Forelimb muscle (tissue), 1 donor: ENCODE measurements at regions not wholly inside any gene's neighbourhood (a gene's known extent, or its start where the extent isn't known, plus 50 kb on each side); places are given as distances from the start of the nearest gene placed in this dataset.
"Not testable (repeated sequence)": the region's sequence is repeated elsewhere in the genome, so short reads cannot be mapped to it uniquely, and the experiment has no call there.

Experiments used
- DNase-seq: peaks from one replicate; pipeline ENCODE4 v3.0.0-alpha.2; 2013; ENCODE audit warnings: low read depth

DNA sequence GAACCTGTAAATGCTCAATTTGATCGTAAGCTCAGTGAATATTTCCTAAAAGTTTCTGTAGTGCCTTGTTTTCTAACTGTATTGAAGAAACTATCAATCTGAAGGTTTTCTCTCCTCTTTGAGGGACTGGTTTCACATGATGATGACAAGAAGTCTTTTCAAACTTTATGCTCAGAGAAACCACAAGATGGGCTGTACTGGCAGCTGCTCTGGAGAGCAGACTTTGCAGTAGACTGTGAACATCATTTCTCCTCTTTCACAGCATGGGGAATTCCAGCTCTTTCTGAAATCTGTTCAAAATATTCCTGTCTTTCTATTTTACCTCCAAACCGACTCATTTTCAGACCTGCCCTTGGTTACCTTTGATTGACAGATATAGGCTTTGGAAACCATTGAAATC, 194.4 kb downstream of the IZUMO3 start:
- no peak for DNase-seq

DNA sequence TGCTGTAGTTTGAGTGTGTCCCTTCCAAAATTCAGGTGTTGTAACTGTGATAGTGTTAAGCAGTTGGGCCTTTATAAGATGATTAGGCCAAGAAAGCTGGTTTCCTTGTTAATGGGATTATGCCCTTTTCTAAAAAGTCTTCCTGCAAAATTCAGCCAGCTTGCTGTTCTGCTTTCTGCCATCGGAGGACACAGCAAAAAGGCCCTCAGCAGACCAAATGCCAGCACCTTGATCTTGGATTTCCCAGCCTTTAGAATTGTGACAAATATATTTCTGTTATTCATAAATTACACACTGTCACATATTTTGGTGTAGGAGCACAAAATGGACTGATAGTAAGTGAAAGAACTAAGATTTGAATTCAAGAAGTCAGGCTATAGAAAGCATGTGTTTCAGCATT, 203.2 kb downstream of the IZUMO3 start:
- no peak for DNase-seq

DNA sequence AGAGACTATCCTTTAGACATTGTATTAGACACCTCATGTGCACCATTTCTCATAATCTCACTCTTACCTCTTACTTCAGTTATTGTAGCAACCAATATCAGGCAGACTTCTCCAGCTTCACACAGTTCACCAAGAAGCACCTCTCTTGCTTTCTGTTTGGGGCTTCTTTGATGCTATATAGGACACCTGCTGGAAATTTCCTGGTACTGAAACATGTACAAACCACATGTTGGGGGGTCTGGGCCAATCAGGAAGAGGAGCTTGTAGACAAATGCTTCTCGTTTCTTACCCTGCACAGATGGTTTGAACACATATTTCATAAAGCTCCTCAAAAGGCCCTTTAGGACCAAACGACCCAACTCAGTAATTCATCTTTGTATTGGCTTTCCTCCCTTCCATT, 212.1 kb downstream of the IZUMO3 start:
- DNase-seq, result no peak

DNA sequence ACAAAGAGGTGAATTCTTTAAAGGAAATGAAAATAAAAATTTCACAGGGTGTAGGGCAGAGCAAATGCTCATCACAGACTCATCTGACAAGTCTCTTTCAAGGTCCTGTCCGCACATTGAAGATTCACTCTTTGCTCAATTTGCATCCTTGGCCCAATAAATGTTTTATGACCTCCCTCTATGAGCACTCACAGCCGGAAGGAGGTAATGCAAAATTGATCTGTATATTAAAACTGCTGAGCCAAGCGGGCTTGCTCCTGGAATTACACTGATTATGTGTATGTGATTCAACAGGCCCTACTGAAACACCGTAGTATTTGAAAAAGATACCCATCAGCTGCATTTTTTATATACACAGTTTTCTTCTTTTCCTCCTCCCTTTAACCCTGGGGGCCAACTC, 246.8 kb downstream of the IZUMO3 start:
- no peak for DNase-seq

DNA sequence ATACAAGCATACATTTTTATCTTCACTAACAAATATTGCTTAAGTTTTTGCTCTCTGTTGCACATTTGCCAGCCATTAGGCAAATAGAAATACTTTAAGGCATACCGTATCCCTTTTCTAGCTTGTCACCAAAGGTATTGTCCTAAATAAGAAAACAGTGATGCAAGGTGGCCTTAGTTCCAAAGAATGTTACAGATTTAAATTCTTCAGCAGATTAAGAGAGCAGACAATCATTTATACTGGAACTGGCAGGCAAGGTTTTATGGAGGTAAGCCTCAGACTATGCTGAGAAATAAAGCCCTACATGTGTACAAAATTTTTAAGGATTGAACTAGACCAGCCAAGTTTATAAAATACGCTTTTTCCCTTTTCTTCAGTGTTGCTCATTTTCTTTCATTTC, 247.8 kb downstream of the IZUMO3 start:
- no peak for DNase-seq

DNA sequence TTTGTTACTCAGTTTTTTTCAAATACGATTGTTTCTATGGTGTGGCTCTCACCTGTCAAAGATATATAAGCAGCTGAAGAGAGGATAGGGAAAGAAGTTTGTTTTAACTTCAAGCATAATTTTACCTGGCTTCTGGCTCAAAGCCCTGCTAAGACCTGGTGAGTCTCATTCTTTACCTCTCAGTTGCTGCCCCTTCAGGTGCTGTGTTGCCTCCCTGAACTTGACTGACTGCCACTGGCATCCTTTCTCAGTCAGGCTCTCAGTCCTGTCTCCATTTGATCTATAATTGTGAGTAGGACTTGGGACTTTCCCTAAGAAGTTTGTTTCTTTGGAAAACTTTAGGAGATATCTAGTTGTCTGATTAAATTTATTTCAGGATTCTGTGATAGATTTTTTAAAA, 249.6 kb downstream of the IZUMO3 start:
- no peak for DNase-seq

DNA sequence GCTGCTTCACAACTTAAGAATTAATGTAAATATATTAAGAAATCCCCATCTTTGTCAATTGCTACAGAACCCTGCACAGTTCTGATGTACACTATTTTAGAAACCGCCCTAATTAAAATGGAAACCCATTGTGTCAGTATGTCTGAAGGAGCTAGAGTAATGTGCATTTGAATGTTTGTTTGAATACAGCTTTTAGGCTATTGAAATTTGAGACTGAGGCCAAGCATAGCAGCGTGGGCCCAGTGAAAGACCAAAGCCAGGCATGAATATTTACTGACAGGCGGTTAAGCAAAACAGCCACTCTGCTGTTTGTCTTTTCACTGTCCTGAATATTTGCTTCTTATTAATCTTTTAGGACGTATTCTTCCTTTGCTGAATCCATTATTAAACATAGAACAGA, 252.3 kb downstream of the IZUMO3 start:
- DNase-seq, result no peak

DNA sequence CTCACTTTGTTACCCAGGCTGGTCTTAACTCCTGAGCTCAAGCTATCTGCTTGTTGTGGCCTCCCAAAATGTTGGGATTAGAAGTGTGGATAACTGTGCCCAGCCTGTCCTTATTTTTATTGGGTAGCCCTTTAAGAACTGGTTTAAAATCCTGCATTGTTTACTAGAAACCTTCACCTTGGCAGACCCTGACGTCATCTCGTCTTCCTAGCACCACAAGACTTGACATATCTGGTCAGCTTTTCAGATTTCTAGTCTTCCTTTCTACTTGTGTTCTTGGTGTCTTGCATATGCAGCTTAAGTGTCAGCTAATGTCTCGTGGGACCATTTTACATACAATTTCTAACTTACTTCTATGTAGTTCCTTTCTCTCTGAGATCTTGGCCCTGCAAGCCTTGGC, 258.9 kb downstream of the IZUMO3 start:
- DNase-seq, result no peak

DNA sequence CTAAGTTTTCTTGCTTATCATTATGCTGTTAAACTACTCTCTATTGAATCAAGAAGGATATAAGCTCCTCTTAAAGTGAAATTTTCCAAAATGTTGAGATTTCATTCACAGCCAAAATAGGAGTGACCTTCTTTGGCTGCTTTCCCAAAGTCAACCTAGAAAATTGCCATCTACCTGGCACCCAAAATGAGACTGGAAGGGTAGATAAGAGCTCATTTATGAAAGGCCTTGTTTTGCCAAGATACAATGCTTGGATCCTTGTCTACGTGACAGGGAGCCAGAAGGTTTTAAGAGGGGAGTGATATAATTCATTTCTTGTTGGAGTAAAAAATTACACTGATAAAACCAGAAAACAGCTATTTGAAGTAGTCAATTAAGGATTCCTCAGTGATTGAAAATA, 287.1 kb downstream of the IZUMO3 start:
- no peak for DNase-seq

DNA sequence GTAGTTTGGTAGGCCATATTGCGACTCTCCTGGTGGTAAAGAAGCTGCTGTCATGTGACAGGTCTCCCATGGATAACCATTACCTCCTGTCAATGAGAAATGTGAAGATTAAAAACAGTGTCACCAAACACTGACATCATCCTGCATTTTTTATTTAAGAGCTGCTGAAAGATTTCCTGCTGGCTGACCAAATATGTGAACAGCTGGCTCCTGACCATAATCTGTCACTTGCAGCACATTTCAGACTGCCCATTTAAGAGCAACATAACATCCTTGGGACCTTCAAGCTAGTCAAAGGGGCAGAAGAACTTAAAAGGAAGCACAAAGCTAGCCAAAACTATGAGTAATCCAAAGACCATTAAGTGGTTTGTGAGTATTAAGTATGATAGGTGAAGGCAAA, 288.0 kb downstream of the IZUMO3 start:
- DNase-seq, result no peak

DNA sequence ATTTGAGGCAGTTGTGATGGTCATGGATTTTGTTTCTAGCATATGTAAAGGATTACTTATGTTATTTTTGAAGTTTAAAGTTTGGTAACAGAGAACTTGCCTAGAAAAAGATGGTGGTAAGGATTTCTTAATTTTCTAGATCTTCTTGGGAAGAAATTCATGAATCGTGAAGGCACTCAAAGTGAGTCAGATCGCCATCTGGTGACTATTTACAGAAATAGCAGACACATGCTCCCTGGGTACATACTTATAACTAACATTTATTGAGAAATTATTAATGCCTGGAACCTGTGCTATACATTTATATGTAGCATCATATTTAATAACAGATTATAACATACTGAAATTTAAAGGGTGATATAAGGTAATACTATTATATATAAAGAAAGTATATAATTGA, 299.7 kb downstream of the IZUMO3 start:
- DNase-seq, result no peak

DNA sequence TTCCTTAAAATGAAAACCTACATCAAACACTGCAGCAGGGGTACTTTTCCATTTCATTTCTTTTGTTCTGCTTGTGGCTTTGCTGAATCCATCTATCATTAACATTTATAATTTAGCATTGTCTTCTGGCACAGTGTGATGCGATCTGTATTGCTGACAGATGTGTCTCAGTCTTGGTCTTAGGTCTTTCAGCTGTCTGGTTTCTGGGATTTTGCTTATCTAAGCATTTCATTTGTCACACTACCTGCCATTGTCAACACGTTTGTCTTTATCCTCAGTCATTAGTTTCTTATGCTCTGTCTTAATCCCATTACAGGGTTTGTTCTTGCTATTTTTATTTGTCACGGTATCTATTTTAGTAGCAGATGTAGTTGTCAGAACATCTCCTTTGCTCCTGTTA, 303.1 kb downstream of the IZUMO3 start:
- DNase-seq, result no peak

DNA sequence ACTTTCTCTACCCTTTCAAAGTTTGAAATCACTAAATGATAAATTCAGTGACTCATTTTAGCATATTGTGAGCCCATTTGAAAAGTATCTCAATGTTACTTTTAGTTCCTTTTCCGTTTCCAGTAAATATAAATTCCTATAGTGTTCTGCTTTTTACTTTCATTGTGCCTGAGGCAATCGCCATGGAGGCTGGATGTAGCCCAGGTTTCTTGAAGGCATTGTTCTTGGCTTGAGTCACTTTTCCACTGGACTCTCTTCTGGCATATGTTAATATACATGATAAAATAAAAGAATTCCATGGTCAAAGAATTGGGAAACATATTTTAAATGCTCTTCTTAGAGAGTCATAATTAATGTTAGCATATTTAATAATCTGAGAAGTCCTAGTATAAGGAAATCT, 327.0 kb downstream of the IZUMO3 start:
- no peak for DNase-seq

DNA sequence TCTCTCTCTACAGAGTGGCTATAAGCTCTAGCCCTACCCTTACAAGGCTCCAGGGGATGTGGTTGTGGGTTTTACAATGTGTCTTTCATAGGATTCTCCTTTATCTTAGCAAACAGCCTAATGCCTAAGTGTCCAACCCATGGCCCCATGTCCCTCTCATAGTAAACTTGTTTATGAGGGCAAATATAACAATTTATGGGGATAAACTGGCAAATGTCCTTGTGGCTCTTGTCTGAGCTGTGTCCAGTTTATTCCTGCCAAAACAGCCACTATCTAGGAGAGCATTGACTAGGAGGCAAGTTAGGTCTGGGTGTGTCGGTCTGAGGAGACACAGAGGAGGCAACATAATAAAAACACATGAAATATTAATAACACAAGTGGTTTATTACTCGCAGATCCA, 335.1 kb downstream of the IZUMO3 start:
- DNase-seq, result no peak

DNA sequence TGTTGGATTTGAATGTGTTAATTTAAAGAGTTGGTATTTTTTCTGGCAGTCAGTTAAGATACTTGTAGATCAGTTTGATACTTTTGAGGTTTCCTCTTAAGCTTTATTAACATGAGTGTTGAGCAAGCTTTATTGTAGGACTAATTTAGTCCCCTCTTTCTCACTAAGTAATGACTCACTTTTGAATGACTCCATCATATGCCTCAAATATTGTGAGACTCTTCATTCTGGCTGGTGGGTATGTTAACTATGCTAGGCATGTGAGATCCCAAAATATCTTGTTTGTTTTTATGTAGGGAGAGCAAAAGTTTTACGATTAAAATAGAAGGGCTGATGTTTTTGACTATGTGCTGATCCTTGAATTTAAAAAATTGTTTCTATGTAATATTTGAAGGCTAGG, 355.7 kb downstream of the IZUMO3 start:
- DNase-seq, result no peak

DNA sequence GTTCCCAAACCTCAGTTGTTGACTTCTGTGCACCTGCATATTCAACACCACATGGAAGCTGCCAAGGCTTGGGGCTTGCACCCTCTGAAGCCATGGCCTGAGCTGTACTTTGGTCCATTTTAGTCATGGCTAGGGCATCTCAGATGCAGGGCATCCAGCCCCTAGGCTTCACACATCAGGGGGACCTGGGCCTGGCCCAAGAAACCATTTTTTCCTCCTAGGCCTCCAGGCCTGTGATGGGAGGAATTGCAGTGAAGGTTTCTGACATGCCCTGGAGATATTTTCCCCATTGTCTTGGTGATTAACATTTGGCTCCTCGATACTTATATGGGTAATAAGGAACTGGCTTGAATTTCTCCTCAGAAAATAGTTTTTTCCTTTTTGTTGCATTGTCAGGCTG, 354.5 kb upstream of the ELAVL2 start:
- DNase-seq, result not testable (repeated sequence)

DNA sequence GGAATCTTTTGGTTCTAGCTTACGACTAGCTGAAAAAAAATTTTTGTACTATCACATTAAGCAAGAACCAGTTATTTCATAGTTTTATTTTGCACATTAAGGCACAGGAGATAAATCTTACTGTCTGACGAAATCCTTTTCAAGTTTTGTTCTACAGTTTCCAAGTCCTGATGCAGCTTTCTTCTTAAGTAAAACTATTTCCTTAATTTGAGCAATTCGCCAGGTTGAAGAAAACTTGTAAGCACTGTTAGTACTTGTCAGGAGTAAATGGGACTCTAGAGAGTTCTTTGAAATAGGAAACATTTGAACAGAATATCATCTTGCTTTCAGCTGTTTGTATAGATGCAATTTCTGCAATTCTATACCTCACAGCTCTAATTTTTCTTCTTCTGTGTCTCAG, 318.8 kb upstream of the ELAVL2 start:
- no peak for DNase-seq

DNA sequence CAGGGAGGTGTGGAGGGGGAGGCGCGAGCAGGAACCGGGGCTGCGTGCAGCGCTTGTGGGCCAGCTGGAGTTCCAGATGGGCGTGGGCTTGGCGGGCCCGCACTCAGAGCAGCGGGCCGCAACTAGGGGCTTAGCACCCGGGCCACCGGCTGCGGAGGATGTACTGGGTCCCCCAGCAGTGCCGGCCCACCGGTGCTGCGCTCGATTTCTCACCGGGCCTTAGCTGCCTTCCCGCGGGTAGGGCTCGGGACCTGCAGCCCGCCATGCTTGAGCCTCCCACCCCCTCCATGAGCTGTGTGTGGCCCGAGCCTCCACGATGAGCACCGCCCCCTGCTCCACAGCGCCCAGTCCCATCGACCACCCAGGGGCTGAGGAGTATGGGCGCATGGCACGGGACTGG, 309.0 kb upstream of the ELAVL2 start:
- not testable (repeated sequence) for DNase-seq

DNA sequence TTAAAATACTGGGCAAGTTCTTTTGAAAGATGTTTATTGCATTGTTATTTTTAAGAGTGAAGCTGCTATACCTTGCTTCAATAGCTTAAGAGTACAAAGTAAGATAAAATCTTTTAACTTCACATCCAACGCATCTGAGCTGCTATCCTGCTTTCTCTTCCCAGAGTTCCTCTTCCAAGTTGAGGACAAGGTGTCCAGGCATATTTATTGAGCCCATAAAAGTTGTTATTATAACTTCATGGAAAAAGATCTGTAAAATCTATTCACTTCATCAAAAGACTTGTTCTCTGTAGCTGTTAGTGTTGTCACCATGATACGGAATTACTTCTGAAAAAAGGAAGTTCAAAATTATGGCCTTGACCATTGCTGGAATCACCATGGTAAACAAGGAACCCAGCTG, 306.2 kb upstream of the ELAVL2 start:
- DNase-seq, result no peak

DNA sequence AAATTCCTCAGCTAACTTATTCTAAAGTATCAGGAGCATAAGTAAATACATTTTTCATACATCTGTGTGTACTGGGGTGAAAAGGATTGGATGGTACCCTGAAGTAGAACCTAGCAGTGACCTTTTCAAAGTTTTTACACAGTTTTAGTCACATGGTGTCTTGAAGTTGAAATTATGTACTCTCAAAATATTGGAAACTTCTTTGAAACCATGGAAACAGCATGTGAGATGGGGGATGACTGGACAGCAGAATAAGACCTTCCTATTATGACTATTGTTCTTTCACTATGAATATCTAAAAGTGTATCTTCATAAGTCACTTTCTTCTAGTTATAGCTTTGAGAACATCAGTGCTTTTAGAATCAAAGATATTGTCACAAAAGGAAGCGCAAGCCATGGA, 301.5 kb upstream of the ELAVL2 start:
- no peak for DNase-seq

DNA sequence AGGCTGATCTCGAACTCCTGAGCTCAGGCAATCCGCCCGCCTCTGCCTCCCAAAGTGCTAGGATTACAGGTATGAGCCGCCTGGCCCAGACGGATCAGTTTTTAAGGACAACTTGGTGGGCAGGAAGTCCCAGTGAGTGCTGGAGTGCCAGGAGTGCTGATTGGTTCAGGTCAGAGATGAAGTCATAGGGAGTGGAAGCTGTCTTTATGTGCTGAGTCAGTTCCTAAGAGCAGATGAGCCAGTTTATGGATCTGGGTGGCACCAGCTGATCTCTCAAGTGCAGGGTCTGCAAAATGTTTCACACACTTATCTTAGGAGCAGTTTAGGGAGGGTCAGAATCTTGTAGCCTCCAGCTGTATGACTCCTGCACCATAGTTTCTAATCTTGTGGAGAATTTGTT, 292.1 kb upstream of the ELAVL2 start:
- DNase-seq, result no peak

DNA sequence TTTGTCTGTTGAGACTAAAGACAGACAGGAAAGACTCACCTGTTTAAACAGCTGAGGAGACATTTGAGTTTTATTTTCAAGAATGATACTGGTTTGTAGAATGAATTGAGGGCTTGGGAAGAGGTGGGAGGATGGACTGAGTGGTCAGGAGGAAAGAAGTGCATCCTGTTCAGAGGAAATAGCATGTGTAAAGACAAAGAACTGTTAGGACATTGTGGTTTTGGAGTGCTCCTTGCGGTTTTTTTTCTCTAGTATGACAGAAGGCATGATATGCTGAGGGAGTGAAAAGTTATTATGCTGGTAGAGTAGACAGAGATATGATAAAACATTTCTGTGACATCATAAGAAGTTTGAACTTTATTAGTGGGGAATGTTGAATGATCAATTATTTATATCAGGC, 270.7 kb upstream of the ELAVL2 start:
- no peak for DNase-seq

DNA sequence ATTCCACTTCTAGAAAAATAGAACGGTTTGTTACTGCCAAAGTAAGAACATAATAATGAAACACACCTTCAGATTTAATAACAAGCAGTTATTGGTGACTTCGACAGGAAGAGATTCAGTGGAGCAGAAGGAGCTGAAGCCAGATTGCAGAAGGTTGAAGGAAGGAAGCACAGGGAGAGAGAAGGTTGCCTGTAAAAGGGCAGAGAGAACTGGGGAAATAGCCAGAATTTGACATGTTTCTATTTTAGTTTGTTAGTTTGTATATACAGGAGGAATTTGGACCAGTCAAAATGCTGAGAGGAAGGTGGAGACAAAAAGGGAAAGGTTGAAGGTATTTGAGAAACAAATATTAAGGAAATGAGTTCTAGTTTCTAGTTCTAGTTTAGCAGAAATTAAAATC, 269.2 kb upstream of the ELAVL2 start:
- no peak for DNase-seq

DNA sequence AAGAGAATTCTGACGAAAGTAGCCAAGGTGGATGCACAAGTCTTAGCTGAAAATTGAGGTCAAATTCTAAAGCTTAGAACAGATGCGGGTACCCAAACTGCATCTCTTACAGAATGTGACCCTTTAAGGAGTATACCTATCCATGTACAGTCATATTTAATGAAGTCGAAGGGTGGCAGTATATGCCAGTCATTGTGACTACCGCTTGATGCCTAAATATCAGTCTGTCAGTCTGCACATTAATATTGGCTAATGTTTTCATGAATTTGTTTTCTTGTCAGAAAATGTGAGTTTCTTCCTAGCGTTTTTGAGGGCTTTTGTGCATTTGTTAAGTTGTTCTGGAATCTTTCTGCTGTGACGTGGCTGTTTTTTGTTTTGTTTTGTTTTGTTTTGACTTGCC, 264.5 kb upstream of the ELAVL2 start:
- no peak for DNase-seq

DNA sequence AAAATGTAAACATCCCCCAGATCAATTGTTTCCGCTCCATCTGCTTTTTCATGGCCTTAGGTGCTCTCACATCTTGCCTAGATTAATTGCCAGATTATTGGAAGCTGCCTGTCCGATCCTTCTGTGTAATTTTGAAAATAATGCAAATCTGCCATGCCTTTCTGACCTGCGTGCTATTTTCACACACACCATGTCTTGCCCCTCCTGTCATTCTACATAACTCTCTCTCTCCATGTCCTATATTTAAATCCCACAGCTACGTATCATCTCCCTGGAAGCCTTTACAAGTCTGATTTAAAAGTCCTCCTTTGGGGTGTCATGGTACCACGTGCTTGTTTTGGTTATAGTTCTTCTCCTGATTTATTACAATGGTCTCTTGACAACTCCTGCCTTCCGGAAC, 247.6 kb upstream of the ELAVL2 start:
- no peak for DNase-seq
